ENCODE measurements at regions not wholly inside any gene's neighbourhood (a gene's known extent, or its start where the extent isn't known, plus 50 kb on each side); places are given as distances from the start of the nearest gene placed in this dataset.

DNA sequence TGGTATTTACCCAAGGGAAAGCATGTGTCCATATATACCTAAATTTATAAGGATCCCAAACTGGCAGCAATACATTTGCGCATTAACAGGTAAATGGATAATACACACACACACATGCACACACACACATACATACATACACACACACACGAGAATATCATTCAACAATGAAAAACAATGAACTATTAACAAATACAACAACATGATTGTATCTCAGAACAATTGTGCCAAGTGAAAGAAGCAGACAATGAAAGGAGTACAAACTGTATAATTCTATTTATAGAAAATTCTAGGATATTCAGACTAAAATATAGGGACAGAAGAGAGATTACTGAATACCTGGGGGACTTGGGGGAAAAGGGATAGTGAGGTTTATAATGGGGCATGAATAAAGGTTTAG, 323.0 kb downstream of the KCNJ2 start:
- Histone ChIP-seq H2BK120ac (replicated peaks; ENCODE audit: low read depth, low read length) (no peak overlapping the region), H2BK15ac (ENCODE audit: low read length) (no peak overlapping the region), H3K79me2 (ENCODE audit: control insufficient read depth in 1 of 2, insufficient read depth in 2 of 2, low read length in 2 of 2) (no peaks in the 10 kb centered on the region), H3K4me3 (ENCODE audit: extremely low read depth in 1 of 4, insufficient read depth in 2 of 4, low read depth in 3 of 4, low read length in 4 of 4) (no peak overlapping the region), H3K9ac (replicated peaks in 1 of 4; ENCODE audit: extremely low read depth in 1 of 4, low read depth in 3 of 4, low read length in 3 of 4) (no peak overlapping the region), H2BK5ac (ENCODE audit: low read depth, low read length) (no peak overlapping the region), H3K23ac (ENCODE audit: insufficient read length) (no peak overlapping the region), H3K18ac (ENCODE audit: extremely low read depth, low read length) (no peak overlapping the region), H2BK20ac (ENCODE audit: low read length) (no peak overlapping the region), H3K36me3 (ENCODE audit: control insufficient read depth in 2 of 4, insufficient read depth in 4 of 4, low read length in 3 of 4) (no peaks in the 10 kb centered on the region), H2AFZ (ENCODE audit: low read length) (no peak overlapping the region), H4K8ac (ENCODE audit: extremely low read depth, insufficient read depth, low read length) (no peak overlapping the region), H3K4me2 (ENCODE audit: insufficient read depth in 1 of 2, low read depth in 2 of 2, low read length in 2 of 2) (no peak overlapping the region), H3K4ac (replicated peaks; ENCODE audit: insufficient read length, low read depth, low read length) (no peak overlapping the region), H2BK12ac (ENCODE audit: low read depth, low read length) (no peak overlapping the region), H3K27ac (ENCODE audit: low read depth, low read length) (no peak overlapping the region), H4K5ac (ENCODE audit: insufficient read length, low read depth, low read length) (no peak overlapping the region), H3K56ac (replicated peaks; ENCODE audit: insufficient read length, low read depth, low read length) (no peak overlapping the region), H4K91ac (replicated peaks; ENCODE audit: insufficient read length, low read length) (no peak overlapping the region), H3K9me3 (ENCODE audit: insufficient read depth in 2 of 2, low read depth in 1 of 2, low read length in 1 of 2) (no peaks in the 10 kb centered on the region), H3K27me3 (replicated peaks in 1 of 4; ENCODE audit: control insufficient read depth in 3 of 4, extremely low read depth in 1 of 4, insufficient read depth in 3 of 4, low read length in 3 of 4) (no peaks in the 10 kb centered on the region), H3K14ac (ENCODE audit: insufficient read length) (no peak overlapping the region), H4K20me1 (replicated peaks in 1 of 2; ENCODE audit: control insufficient read depth in 1 of 2, insufficient read depth in 2 of 2, low read length in 2 of 2) (peaks cover 0 to 1% of the 10 kb centered on the region in 2 experiments), H3K79me1 (ENCODE audit: low read depth, low read length) (no peaks in the 10 kb centered on the region), H2AK5ac (ENCODE audit: low read depth, low read length) (no peak overlapping the region), H3K23me2 (ENCODE audit: low read depth, low read length) (no peaks in the 10 kb centered on the region), H3K4me1 (replicated peaks in 1 of 4; ENCODE audit: control insufficient read depth in 3 of 4, insufficient read depth in 4 of 4, low read length in 3 of 4) (no peaks in the 10 kb centered on the region)
- POLR2A ChIA-PET (ENCODE audit: partially characterized antibody): no interaction called here
- DNase-seq (ENCODE audit: low read depth in 1 of 2, low spot score in 2 of 2) (no peak), FAIRE-seq (no peak)
- 52% methylated on average over 2 of the region's 2 CpGs; no CpG with 5 or more reads in 1 of the 2 experiments for WGBS, 2 experiments (ENCODE audit: extremely low coverage in 1 of 2, insufficient coverage in 1 of 2, insufficient read length in 1 of 2, insufficient replicate concordance in 2 of 2, low coverage in 1 of 2, low lambda C conversion rate in 2 of 2, missing lambda C conversion rate in 1 of 2)
- CTCF ChIA-PET (ENCODE audit: partially characterized antibody): no interaction called here
- no peak for TF ChIP-seq EZH2 (IDR thresholded peaks at IDR 0.05; ENCODE audit: low read depth, low read length, severe bottlenecking)
- no peak for TF ChIP-seq HDAC2 (IDR thresholded peaks at IDR 0.05; ENCODE audit: borderline replicate concordance in 1 of 2, low read depth in 2 of 2, low read length in 2 of 2)
- no peak for TF ChIP-seq SIRT6 (IDR thresholded peaks at IDR 0.05; ENCODE audit: low read length)
- no peak for TF ChIP-seq KDM4A (IDR thresholded peaks at IDR 0.05; ENCODE audit: low read depth, low read length, severe bottlenecking)
- TF ChIP-seq JUND (IDR thresholded peaks at IDR 0.05; ENCODE audit: low read length): no peak
- TF ChIP-seq CBX5 (IDR thresholded peaks at IDR 0.05; ENCODE audit: low read depth, low read length): no peak
- TF ChIP-seq PHF8 (conservative IDR thresholded peaks at IDR 0.05; ENCODE audit: low read depth, low read length): no peak
- no peak for TF ChIP-seq SP4 (IDR thresholded peaks at IDR 0.05; ENCODE audit: low read length)
- TF ChIP-seq YY1 (IDR thresholded peaks at IDR 0.05; ENCODE audit: low read depth, low read length): no peak
- TF ChIP-seq POLR2AphosphoS5 (IDR thresholded peaks at IDR 0.05; ENCODE audit: low read depth, low read length): no peak
- TF ChIP-seq, protein P1, sequence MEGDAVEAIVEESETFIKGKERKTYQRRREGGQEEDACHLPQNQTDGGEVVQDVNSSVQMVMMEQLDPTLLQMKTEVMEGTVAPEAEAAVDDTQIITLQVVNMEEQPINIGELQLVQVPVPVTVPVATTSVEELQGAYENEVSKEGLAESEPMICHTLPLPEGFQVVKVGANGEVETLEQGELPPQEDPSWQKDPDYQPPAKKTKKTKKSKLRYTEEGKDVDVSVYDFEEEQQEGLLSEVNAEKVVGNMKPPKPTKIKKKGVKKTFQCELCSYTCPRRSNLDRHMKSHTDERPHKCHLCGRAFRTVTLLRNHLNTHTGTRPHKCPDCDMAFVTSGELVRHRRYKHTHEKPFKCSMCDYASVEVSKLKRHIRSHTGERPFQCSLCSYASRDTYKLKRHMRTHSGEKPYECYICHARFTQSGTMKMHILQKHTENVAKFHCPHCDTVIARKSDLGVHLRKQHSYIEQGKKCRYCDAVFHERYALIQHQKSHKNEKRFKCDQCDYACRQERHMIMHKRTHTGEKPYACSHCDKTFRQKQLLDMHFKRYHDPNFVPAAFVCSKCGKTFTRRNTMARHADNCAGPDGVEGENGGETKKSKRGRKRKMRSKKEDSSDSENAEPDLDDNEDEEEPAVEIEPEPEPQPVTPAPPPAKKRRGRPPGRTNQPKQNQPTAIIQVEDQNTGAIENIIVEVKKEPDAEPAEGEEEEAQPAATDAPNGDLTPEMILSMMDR (IDR thresholded peaks at IDR 0.05; ENCODE audit: control extremely low read depth in 1 of 3, insufficient read depth in 1 of 3, low read depth in 1 of 3, low read length in 3 of 3): no peak
- TF ChIP-seq EP300 (IDR thresholded peaks at IDR 0.05; ENCODE audit: borderline replicate concordance in 1 of 2, low read depth in 2 of 2, low read length in 2 of 2): no peak
- no peak for TF ChIP-seq FOSL1 (IDR thresholded peaks at IDR 0.05; ENCODE audit: insufficient read depth, low read depth, low read length)
